MM.1S (cell line): ENCODE measurements at regions not wholly inside any gene's neighbourhood (a gene's known extent, or its start where the extent isn't known, plus 50 kb on each side); places are given as distances from the start of the nearest gene placed in this dataset.

Experiments
- DNase-seq: peaks from one replicate; pipeline ENCODE4 v3.0.0-alpha.2; 2015
- H2AFZ ChIP-seq: fragments of 300-600 bp; sonication (generic); 2 replicates; pipeline ENCODE4 v1.6.0; 2016; ENCODE audit warnings: antibody characterized with exemption, low read length
- H3F3A ChIP-seq: fragments of 300-600 bp; sonication (generic); 2 replicates; pipeline ENCODE4 v1.6.1; 2016; ENCODE audit warnings: mild to moderate bottlenecking, antibody characterized with exemption, low read length, moderate library complexity, mixed read lengths; ENCODE audit not compliant: insufficient read depth
- H3K27ac ChIP-seq: fragments of 300-600 bp; sonication (generic); 2 replicates; pipeline ENCODE4 v1.5.1; 2016; ENCODE audit warnings: mild to moderate bottlenecking, low read length
- H3K27me3 ChIP-seq: fragments of 300-600 bp; sonication (generic); replicated peaks from 2 replicates; pipeline ENCODE4 v1.6.0; 2016; ENCODE audit warnings: low read length; ENCODE audit not compliant: insufficient read depth
- H3K36me3 ChIP-seq: fragments of 300-600 bp; sonication (generic); replicated peaks from 2 replicates; pipeline ENCODE4 v1.6.1; 2016; ENCODE audit warnings: mild to moderate bottlenecking, low read length, mixed read lengths; ENCODE audit not compliant: insufficient read depth
- H3K4me1 ChIP-seq: fragments of 300-600 bp; sonication (generic); 2 replicates; pipeline ENCODE4 v1.6.1; 2016; ENCODE audit warnings: low read length, mixed read lengths
- H3K4me2 ChIP-seq: fragments of 300-600 bp; sonication (generic); 2 replicates; pipeline ENCODE4 v1.6.0; 2016; ENCODE audit warnings: low read depth, low read length
- H3K4me3 ChIP-seq: fragments of 300-600 bp; sonication (generic); 2 replicates; pipeline ENCODE4 v1.5.1; 2016; ENCODE audit warnings: low read length, mixed read lengths
- H3K79me2 ChIP-seq: fragments of 300-600 bp; sonication (generic); 2 replicates; pipeline ENCODE4 v1.6.1; 2016; ENCODE audit warnings: mixed run types, low read length, mixed read lengths
- H3K9ac ChIP-seq: fragments of 300-600 bp; sonication (generic); 2 replicates; pipeline ENCODE4 v1.6.1; 2016; ENCODE audit warnings: low read length, mixed read lengths
- H3K9me2 ChIP-seq: fragments of 300-600 bp; sonication (generic); replicated peaks from 2 replicates; pipeline ENCODE4 v1.6.1; 2016; ENCODE audit warnings: mild to moderate bottlenecking, low read length, mixed read lengths; ENCODE audit not compliant: insufficient read depth
- H3K9me3 ChIP-seq: fragments of 300-600 bp; sonication (generic); replicated peaks from 2 replicates; pipeline ENCODE4 v1.6.1; 2016; ENCODE audit warnings: mild to moderate bottlenecking, low read length, mixed read lengths; ENCODE audit not compliant: insufficient read depth
- H4K20me1 ChIP-seq: fragments of 300-600 bp; sonication (generic); 2 replicates; pipeline ENCODE4 v1.6.1; 2016; ENCODE audit warnings: mild to moderate bottlenecking, low read length, moderate library complexity, mixed read lengths; ENCODE audit not compliant: insufficient read depth
- EZH2 ChIP-seq: fragments of 300-600 bp; sonication (generic); optimal IDR thresholded peaks from 2 replicates; pipeline ENCODE3; 2017; ENCODE audit warnings: low read depth, mild to moderate bottlenecking, antibody characterized with exemption, low read length, mixed read lengths
- EZH2phosphoT487 ChIP-seq: fragments of 300-600 bp; sonication (generic); IDR thresholded peaks from 2 replicates; pipeline ENCODE4 v1.6.1; 2018; ENCODE audit warnings: antibody characterized with exemption, low read length
- TF ChIP-seq, protein P1 (sequence below): fragments of 300-600 bp; sonication (generic); IDR thresholded peaks from 2 replicates; pipeline ENCODE4 v1.5.1; 2016; ENCODE audit warnings: antibody characterized with exemption, low read length, mixed read lengths

DNA sequence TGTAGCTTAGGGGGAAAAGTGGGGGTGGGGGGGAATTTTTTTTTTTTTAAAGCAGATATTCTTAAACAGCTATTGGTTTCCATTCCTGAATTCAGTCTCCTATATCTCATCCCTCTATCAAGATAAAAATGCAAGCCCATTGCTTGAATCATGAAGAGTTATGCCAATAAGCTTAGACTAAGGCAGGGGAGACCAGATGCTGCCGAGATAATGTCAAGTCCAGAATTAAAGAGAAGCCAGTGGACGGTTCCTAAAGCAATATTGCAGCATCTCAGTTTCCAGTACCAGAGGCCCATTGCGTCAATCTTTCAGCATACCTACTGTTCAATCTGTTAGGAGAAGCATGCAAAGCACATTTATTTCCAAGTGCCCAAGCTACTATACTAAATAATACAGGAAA, 309.4 kb downstream of the BARHL2 start:
- no peaks in the 10 kb centered on the region for H4K20me1 ChIP-seq
- H3K4me1 ChIP-seq: no peaks in the 10 kb centered on the region
- H3K36me3 ChIP-seq: no peaks in the 10 kb centered on the region
- H3K27ac ChIP-seq: no peak overlapping the region
- no peaks in the 10 kb centered on the region for H3K9me3 ChIP-seq
- no peak for DNase-seq
- no peak overlapping the region for H3K4me3 ChIP-seq
- H3K4me2 ChIP-seq: no peak overlapping the region
- H3K79me2 ChIP-seq: no peaks in the 10 kb centered on the region
- no peaks in the 10 kb centered on the region for H3K27me3 ChIP-seq
- no peak overlapping the region for H2AFZ ChIP-seq
- H3F3A ChIP-seq: no peaks in the 10 kb centered on the region
- H3K9me2 ChIP-seq: no peaks in the 10 kb centered on the region
- no peak overlapping the region for H3K9ac ChIP-seq
- TF ChIP-seq, protein P1, sequence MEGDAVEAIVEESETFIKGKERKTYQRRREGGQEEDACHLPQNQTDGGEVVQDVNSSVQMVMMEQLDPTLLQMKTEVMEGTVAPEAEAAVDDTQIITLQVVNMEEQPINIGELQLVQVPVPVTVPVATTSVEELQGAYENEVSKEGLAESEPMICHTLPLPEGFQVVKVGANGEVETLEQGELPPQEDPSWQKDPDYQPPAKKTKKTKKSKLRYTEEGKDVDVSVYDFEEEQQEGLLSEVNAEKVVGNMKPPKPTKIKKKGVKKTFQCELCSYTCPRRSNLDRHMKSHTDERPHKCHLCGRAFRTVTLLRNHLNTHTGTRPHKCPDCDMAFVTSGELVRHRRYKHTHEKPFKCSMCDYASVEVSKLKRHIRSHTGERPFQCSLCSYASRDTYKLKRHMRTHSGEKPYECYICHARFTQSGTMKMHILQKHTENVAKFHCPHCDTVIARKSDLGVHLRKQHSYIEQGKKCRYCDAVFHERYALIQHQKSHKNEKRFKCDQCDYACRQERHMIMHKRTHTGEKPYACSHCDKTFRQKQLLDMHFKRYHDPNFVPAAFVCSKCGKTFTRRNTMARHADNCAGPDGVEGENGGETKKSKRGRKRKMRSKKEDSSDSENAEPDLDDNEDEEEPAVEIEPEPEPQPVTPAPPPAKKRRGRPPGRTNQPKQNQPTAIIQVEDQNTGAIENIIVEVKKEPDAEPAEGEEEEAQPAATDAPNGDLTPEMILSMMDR: no peak
- no peak for TF ChIP-seq EZH2phosphoT487
- TF ChIP-seq EZH2: no peak

DNA sequence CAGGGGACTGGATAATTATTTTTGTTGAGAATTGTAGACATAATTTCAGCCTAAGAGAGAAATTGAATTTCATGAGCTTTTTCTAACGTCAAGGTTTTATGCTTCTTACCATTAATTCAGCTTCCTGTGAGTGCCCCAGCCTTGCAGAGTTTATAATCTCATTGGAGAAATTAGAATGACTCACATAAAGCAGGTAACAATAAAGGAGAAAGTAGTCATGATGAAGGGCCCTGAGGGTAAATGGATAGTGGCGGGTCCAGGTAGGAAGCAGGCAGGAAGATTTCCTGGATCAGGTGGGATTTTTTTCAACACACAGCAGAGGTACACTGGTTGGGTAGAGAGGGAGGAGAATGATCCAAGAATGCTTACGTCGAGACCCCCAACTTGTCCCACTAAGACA, 311.4 kb downstream of the BARHL2 start:
- Histone ChIP-seq H3K4me3 (no peak overlapping the region), H3K79me2 (no peaks in the 10 kb centered on the region), H3K27ac (no peak overlapping the region)

DNA sequence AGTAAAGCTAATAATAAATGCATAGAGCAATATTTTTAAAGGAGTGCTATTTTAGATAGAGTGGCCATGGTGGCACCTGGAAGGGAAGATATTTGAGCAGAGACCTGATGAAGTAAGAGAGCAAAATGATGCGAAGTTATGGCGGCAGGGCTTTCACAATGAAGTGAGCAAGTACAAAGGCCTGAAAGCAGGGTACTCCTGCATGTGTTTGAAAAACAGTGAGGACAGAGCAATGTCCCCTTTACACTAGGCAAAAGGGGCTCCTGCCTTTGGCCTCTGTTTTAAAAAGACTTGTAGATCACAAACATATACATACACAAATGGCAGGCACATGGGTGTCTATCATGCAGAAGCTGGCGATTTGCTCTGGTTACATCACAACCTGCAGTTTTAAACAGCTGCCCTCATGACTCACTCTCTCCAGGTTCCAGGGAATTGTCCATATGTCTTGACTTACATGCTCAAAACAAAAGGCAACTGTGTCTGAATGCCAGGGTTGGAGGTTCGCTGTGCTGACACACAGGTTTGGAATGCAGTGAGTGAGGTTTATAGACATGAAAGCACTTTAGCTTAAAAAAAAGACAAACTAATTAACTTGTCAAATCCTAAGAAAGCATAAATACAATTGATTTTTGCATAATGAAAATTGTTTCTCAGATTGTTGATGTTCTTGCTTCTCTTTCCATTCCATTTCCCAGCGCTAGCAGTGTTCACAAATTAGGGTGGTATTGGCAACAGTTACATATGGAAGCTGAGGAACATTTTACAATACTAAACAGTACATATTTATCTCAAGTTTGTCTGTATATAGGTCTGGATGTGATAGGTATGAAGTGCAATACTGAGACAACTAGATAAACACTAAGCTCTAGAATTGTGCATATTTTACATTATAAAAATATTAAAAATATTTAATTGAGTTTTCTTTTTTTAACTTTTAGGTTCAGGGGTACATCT, 313.9 kb downstream of the BARHL2 start:
- H4K20me1 ChIP-seq: no peaks in the 10 kb centered on the region
- H3K9ac ChIP-seq: no peak overlapping the region
- no peak overlapping the region for H3K4me2 ChIP-seq
- H2AFZ ChIP-seq: no peak overlapping the region
- no peak overlapping the region for H3K27ac ChIP-seq
- H3K27me3 ChIP-seq: no peaks in the 10 kb centered on the region
- no peak for DNase-seq
- H3K36me3 ChIP-seq: no peaks in the 10 kb centered on the region
- H3K79me2 ChIP-seq: no peaks in the 10 kb centered on the region
- no peaks in the 10 kb centered on the region for H3K9me2 ChIP-seq
- H3K9me3 ChIP-seq: no peaks in the 10 kb centered on the region
- no peaks in the 10 kb centered on the region for H3F3A ChIP-seq
- H3K4me1 ChIP-seq: no peaks in the 10 kb centered on the region
- no peak for TF ChIP-seq EZH2
- no peak for TF ChIP-seq EZH2phosphoT487
- TF ChIP-seq, protein P1: no peak
- H3K4me3 ChIP-seq: no peak overlapping the region

More for the DNA sequence above, 311.4 kb downstream of the BARHL2 start:
- Histone ChIP-seq H4K20me1 (no peaks in the 10 kb centered on the region), H3K4me2 (no peak overlapping the region), H3K4me1 (no peaks in the 10 kb centered on the region), H2AFZ (no peak overlapping the region), H3F3A (no peaks in the 10 kb centered on the region), H3K36me3 (no peaks in the 10 kb centered on the region), H3K27me3 (no peaks in the 10 kb centered on the region), H3K9ac (no peak overlapping the region), H3K9me3 (no peaks in the 10 kb centered on the region), H3K9me2 (no peaks in the 10 kb centered on the region)
- TF ChIP-seq, protein P1: no peak
- TF ChIP-seq EZH2phosphoT487 (no peak), EZH2 (no peak)
- no peak for DNase-seq
